Neuronal stem cell (in vitro differentiated cells): ENCODE measurements at regions not wholly inside any gene's neighbourhood (a gene's known extent, or its start where the extent isn't known, plus 50 kb on each side); places are given as distances from the start of the nearest gene placed in this dataset.

Experiments
- DNase-seq: peaks from one replicate; pipeline ENCODE4 v3.0.0-alpha.2; 2013; ENCODE audit warnings: low spot score
- H2AFZ ChIP-seq: one replicate; pipeline ENCODE4 v1.6.1; 2013; ENCODE audit warnings: mild to moderate bottlenecking, low read length, inconsistent platforms
- H2AK5ac ChIP-seq: 2 replicates; pipeline ENCODE4 v1.6.1; 2013; ENCODE audit warnings: low read depth, mild to moderate bottlenecking, inconsistent platforms, low read length, moderate library complexity, mixed read lengths
- H2BK120ac ChIP-seq: 2 replicates; pipeline ENCODE4 v1.6.1; 2013; ENCODE audit warnings: low read depth, mild to moderate bottlenecking, inconsistent platforms, low read length, moderate library complexity, mixed read lengths
- H2BK12ac ChIP-seq: one replicate; pipeline ENCODE4 v1.6.1; 2013; ENCODE audit warnings: low read length, inconsistent platforms
- H2BK15ac ChIP-seq: 2 replicates; pipeline ENCODE4 v1.6.1; 2013; ENCODE audit warnings: mild to moderate bottlenecking, low read length, inconsistent platforms, mixed read lengths
- H2BK5ac ChIP-seq: one replicate; pipeline ENCODE4 v1.6.1; 2013; ENCODE audit warnings: inconsistent platforms, mild to moderate bottlenecking, low read length, moderate library complexity
- H3K14ac ChIP-seq: one replicate; pipeline ENCODE4 v1.6.1; 2013; ENCODE audit warnings: low read length, inconsistent platforms
- H3K18ac ChIP-seq: 2 replicates; pipeline ENCODE4 v1.6.1; 2013; ENCODE audit warnings: low read length, inconsistent platforms
- H3K23ac ChIP-seq: 2 replicates; pipeline ENCODE4 v1.6.1; 2013; ENCODE audit warnings: low read depth, mild to moderate bottlenecking, mixed read lengths, low read length, inconsistent platforms; ENCODE audit not compliant: poor library complexity
- H3K27ac ChIP-seq: replicated peaks from 3 replicates; pipeline ENCODE4 v1.5.1; 2013; ENCODE audit warnings: low read length, inconsistent platforms
- H3K27me3 ChIP-seq, 3 experiments: 2 replicates each; pipeline ENCODE4 v1.6.1; 2013; ENCODE audit warnings: low read length in 3 of 3, mild to moderate bottlenecking in 2 of 3, inconsistent platforms in 1 of 3, low read depth in 1 of 3, mixed read lengths in 1 of 3, moderate library complexity in 1 of 3; ENCODE audit not compliant: control insufficient read depth in 3 of 3, insufficient read depth in 3 of 3
- H3K36me3 ChIP-seq, 2 donors: replicated peaks in 1 of 2; 2 replicates each; pipeline ENCODE4 v1.6.1; 2013; ENCODE audit warnings: low read length in 2 of 2; ENCODE audit not compliant: control insufficient read depth in 2 of 2, insufficient read depth in 2 of 2
- H3K4ac ChIP-seq: 2 replicates; pipeline ENCODE4 v1.6.1; 2013; ENCODE audit warnings: inconsistent platforms, mild to moderate bottlenecking, low read length, moderate library complexity
- H3K4me1 ChIP-seq, 2 donors: 1 replicate in 1 of 2; 2 replicates in 1 of 2; pipeline ENCODE4 v1.6.1; 2013; ENCODE audit warnings: low read length in 2 of 2, low read depth in 1 of 2; ENCODE audit not compliant: control insufficient read depth in 2 of 2, insufficient read depth in 1 of 2
- H3K4me2 ChIP-seq: one replicate; pipeline ENCODE4 v1.6.1; 2013; ENCODE audit warnings: mild to moderate bottlenecking, low read length, inconsistent platforms; ENCODE audit not compliant: insufficient read depth, poor library complexity, severe bottlenecking
- H3K4me3 ChIP-seq, 2 donors: 2 replicates each; pipeline ENCODE4 v1.5.1; 2013; ENCODE audit warnings: low read length in 2 of 2, mild to moderate bottlenecking in 2 of 2, inconsistent platforms in 1 of 2, moderate library complexity in 1 of 2
- H3K79me1 ChIP-seq: one replicate; pipeline ENCODE4 v1.6.1; 2013; ENCODE audit warnings: low read depth, mild to moderate bottlenecking, inconsistent platforms, low read length, moderate library complexity
- H3K9ac ChIP-seq: one replicate; pipeline ENCODE4 v1.6.1; 2013; ENCODE audit warnings: mild to moderate bottlenecking, low read depth, low read length, inconsistent platforms; ENCODE audit not compliant: poor library complexity
- H3K9me3 ChIP-seq, 2 donors: replicated peaks in 1 of 2; 2 replicates each; pipeline versions ENCODE3 to v1.6.1; 2013; ENCODE audit warnings: low read length in 2 of 2, mild to moderate bottlenecking in 2 of 2, inconsistent platforms in 1 of 2, low read depth in 1 of 2, mixed read lengths in 1 of 2, moderate library complexity in 1 of 2; ENCODE audit not compliant: control insufficient read depth in 2 of 2, insufficient read depth in 1 of 2
- H4K8ac ChIP-seq: one replicate; pipeline ENCODE4 v1.6.1; 2013; ENCODE audit warnings: low read depth, mild to moderate bottlenecking, inconsistent platforms, low read length, moderate library complexity
- H4K91ac ChIP-seq: one replicate; pipeline ENCODE4 v1.6.1; 2013; ENCODE audit warnings: low read length, low read depth, mild to moderate bottlenecking, inconsistent platforms; ENCODE audit not compliant: poor library complexity
- WGBS, 2 donors: extraction: QIAGEN DNeasy Blood & Tissue Kit; methylation state at CpG; one replicate each; pipeline ENCODE4 v1.1.7; 2013; ENCODE audit warnings: missing lambda C conversion rate in 2 of 2, mixed read lengths in 1 of 2; ENCODE audit not compliant: insufficient read length in 2 of 2, insufficient replicate concordance in 1 of 2; ENCODE audit errors: extremely low coverage in 2 of 2; 5-methylcytosine and 5-hydroxymethylcytosine counted together

DNA sequence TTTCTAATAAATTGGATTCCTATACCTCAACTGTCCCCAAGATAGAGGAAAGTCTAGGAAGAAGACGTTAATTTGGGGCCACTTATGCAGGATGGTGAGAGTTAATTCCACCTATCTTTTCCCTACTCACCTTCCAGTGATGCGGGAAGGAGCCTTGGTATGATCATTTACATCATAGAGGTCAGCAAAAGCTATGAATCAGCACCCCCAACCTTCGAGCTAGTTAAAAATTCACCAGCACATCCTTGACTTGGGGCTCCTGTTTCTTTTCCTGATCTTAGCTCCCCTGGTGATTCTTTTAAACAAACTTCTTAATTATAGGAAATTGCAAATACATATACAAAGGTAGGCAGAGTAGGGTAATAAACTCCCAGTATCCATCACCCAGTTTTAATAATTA is 366.6 kb downstream of the SOX2 start:
- no peak overlapping the region for H4K91ac ChIP-seq
- H3K18ac ChIP-seq, result no peak overlapping the region
- no peak overlapping the region for H3K9ac ChIP-seq
- H3K27ac ChIP-seq, result no peak overlapping the region
- H3K4me3 ChIP-seq, result no peak overlapping the region
- H2BK15ac ChIP-seq, result no peak overlapping the region
- H3K9me3 ChIP-seq, result no peaks in the 10 kb centered on the region
- no peaks in the 10 kb centered on the region for H3K79me1 ChIP-seq
- no peaks in the 10 kb centered on the region for H3K27me3 ChIP-seq
- no peak overlapping the region for H3K14ac ChIP-seq
- no CpG with 5 or more reads among the region's 3 CpGs for WGBS, 2 donors
- no peak overlapping the region for H2AFZ ChIP-seq
- no peak overlapping the region for H2BK12ac ChIP-seq
- H3K36me3 ChIP-seq, result no peaks in the 10 kb centered on the region
- no peak overlapping the region for H3K4ac ChIP-seq
- no peak for DNase-seq
- no peak overlapping the region for H4K8ac ChIP-seq
- no peak overlapping the region for H2BK5ac ChIP-seq
- no peak overlapping the region for H3K4me2 ChIP-seq
- H2AK5ac ChIP-seq, result no peak overlapping the region
- H3K4me1 ChIP-seq, result peaks cover 4 to 5% of the 10 kb centered on the region in 2 donors
- H3K23ac ChIP-seq, result no peak overlapping the region
- no peak overlapping the region for H2BK120ac ChIP-seq

- H4K91ac ChIP-seq, result no peak overlapping the region
- H3K9ac ChIP-seq, result no peak overlapping the region
- no peak overlapping the region for H4K8ac ChIP-seq
- no peak overlapping the region for H3K23ac ChIP-seq
- H3K36me3 ChIP-seq, result no peaks in the 10 kb centered on the region
- H3K18ac ChIP-seq, result no peak overlapping the region
- H2BK5ac ChIP-seq, result no peak overlapping the region
- no peak for DNase-seq
- H2AFZ ChIP-seq, result no peak overlapping the region
- no peak overlapping the region for H3K4ac ChIP-seq
- no peaks in the 10 kb centered on the region for H3K79me1 ChIP-seq
- H2BK15ac ChIP-seq, result no peak overlapping the region
- no peak overlapping the region for H2BK12ac ChIP-seq
- H2BK120ac ChIP-seq, result no peak overlapping the region
- H3K9me3 ChIP-seq, result no peaks in the 10 kb centered on the region
- no peak overlapping the region for H3K4me2 ChIP-seq
- no peak overlapping the region for H2AK5ac ChIP-seq
- H3K27me3 ChIP-seq, result no peaks in the 10 kb centered on the region
- H3K4me1 ChIP-seq, result peaks cover 4 to 5% of the 10 kb centered on the region in 2 donors
- H3K27ac ChIP-seq, result no peak overlapping the region
- no peak overlapping the region for H3K4me3 ChIP-seq
- H3K14ac ChIP-seq, result no peak overlapping the region
- WGBS, 2 donors, result no CpG with 5 or more reads among the region's 5 CpGs
Measured at GRCh38 chr3:182078929-182079328, 367.2 kb downstream of the SOX2 start.

GRCh38 chr3:182081096-182081495 is 369.4 kb downstream of the SOX2 start:
- no CpG with 5 or more reads among the region's 4 CpGs for WGBS, 2 donors
- no peaks in the 10 kb centered on the region for H3K9me3 ChIP-seq
- no peak overlapping the region for H4K91ac ChIP-seq

GRCh38 chr3:182083112-182083511 is 371.4 kb downstream of the SOX2 start:
- WGBS, 2 donors, result no CpG with 5 or more reads among the region's 2 CpGs
- H3K23ac ChIP-seq, result no peak overlapping the region
- no peak overlapping the region for H3K27ac ChIP-seq

More at GRCh38 chr3:182081096-182081495, 369.4 kb downstream of the SOX2 start:
- no peak overlapping the region for H2BK12ac ChIP-seq
- H3K4me1 ChIP-seq, result peaks cover 4 to 5% of the 10 kb centered on the region in 2 donors
- no peak overlapping the region for H4K8ac ChIP-seq
- H3K23ac ChIP-seq, result no peak overlapping the region
- no peak for DNase-seq
- no peak overlapping the region for H3K4ac ChIP-seq
- H2AFZ ChIP-seq, result peak overlapping the region; percentile 35
- H3K9ac ChIP-seq, result no peak overlapping the region
- H3K27me3 ChIP-seq, result no peaks in the 10 kb centered on the region
- H2AK5ac ChIP-seq, result no peak overlapping the region
- no peak overlapping the region for H3K27ac ChIP-seq
- no peaks in the 10 kb centered on the region for H3K36me3 ChIP-seq
- H2BK120ac ChIP-seq, result no peak overlapping the region
- H3K18ac ChIP-seq, result no peak overlapping the region
- no peak overlapping the region for H3K14ac ChIP-seq
- no peak overlapping the region for H2BK15ac ChIP-seq
- H3K4me2 ChIP-seq, result no peak overlapping the region
- H3K4me3 ChIP-seq, result no peak overlapping the region
- no peaks in the 10 kb centered on the region for H3K79me1 ChIP-seq
- H2BK5ac ChIP-seq, result no peak overlapping the region

More at GRCh38 chr3:182083112-182083511, 371.4 kb downstream of the SOX2 start:
- no peak overlapping the region for H2BK5ac ChIP-seq
- no peak overlapping the region for H3K4me2 ChIP-seq
- H3K4me1 ChIP-seq, result peaks cover 4 to 5% of the 10 kb centered on the region in 2 donors
- no peaks in the 10 kb centered on the region for H3K36me3 ChIP-seq
- H4K91ac ChIP-seq, result no peak overlapping the region
- H2BK120ac ChIP-seq, result no peak overlapping the region
- H2AFZ ChIP-seq, result peak overlapping the region; percentile 9
- H3K18ac ChIP-seq, result no peak overlapping the region
- no peaks in the 10 kb centered on the region for H3K9me3 ChIP-seq
- H3K14ac ChIP-seq, result no peak overlapping the region
- no peaks in the 10 kb centered on the region for H3K79me1 ChIP-seq
- H2BK15ac ChIP-seq, result no peak overlapping the region
- H3K9ac ChIP-seq, result no peak overlapping the region
- no peak for DNase-seq
- no peak overlapping the region for H2AK5ac ChIP-seq
- H3K4me3 ChIP-seq, result no peak overlapping the region
- H3K27me3 ChIP-seq, result no peaks in the 10 kb centered on the region
- no peak overlapping the region for H4K8ac ChIP-seq
- H2BK12ac ChIP-seq, result no peak overlapping the region
- H3K4ac ChIP-seq, result no peak overlapping the region
